Left colon (tissue), 2 donors: ENCODE measurements at regions not wholly inside any gene's neighbourhood (a gene's known extent, or its start where the extent isn't known, plus 50 kb on each side); places are given as distances from the start of the nearest gene placed in this dataset.

Source experiments
- ATAC-seq: fragments of 200-7000 bp; cut with Tn5 transposase; one replicate; pipeline ENCODE4 v1.9.1; 2020; ENCODE audit warnings: mild to moderate bottlenecking, moderate library complexity
- DNase-seq, 2 donors: peaks; one replicate each; pipeline ENCODE4 v3.0.0-alpha.2; 2020
- intact Hi-C, 2 donors: fragments of 100-400 bp; cut with DNase I in 1 of 2; cut with micrococcal nuclease in 1 of 2; formaldehyde crosslinking; loops; one replicate each; pipeline versions ENCODE4 v1.11.2 to v1.14.0; 2022; cut with DNase I, micrococcal nuclease
- donor health status: DM: no; HTN: no; CAD: no.
- donor health status: DM: yes; HTN: yes; CAD: no.

- ATAC-seq (no peak), DNase-seq (no peak)
- intact Hi-C loops: no loop called here
Measured at GRCh38 chr1:94656967-94657366, 115.4 kb upstream of the F3 start.

- intact Hi-C loops: no loop called here
- no peak for ATAC-seq
- no peak for DNase-seq
Measured at GRCh38 chr1:94654919-94655318, 113.4 kb upstream of the F3 start.

GRCh38 chr1:94654459-94654858, 112.9 kb upstream of the F3 start:
- intact Hi-C loops: no loop called here
- no peak for ATAC-seq

GRCh38 chr1:94654031-94654430, 112.5 kb upstream of the F3 start:
- no peak for DNase-seq
- intact Hi-C loops: no loop called here
- no peak for ATAC-seq

More at GRCh38 chr1:94654459-94654858, 112.9 kb upstream of the F3 start:
- DNase-seq: no peak

GRCh38 chr1:94653454-94653853, 111.9 kb upstream of the F3 start:
- DNase-seq (no peak), ATAC-seq (no peak)
- intact Hi-C loops: no loop called here

- intact Hi-C loops: no loop called here
- no peak for ATAC-seq
- DNase-seq: no peak
Measured at GRCh38 chr1:94651076-94651475, 109.5 kb upstream of the F3 start.

- ATAC-seq: no peak
- DNase-seq: no peak
- intact Hi-C loops: no loop called here
Measured at GRCh38 chr1:94650301-94650700, 108.7 kb upstream of the F3 start.

GRCh38 chr1:94648225-94649007, 106.9 kb upstream of the F3 start:
- ATAC-seq: peak; percentile 76
- intact Hi-C loops: no loop called here
- peak; percentile 37 to 68 for DNase-seq

GRCh38 chr1:94646786-94647555, 105.4 kb upstream of the F3 start:
- ATAC-seq (no peak), DNase-seq (no peak)
- intact Hi-C loops: no loop called here

- intact Hi-C loops: no loop called here
- ATAC-seq: no peak
- no peak for DNase-seq
Measured at GRCh38 chr1:94646141-94646643, 104.6 kb upstream of the F3 start.

GRCh38 chr1:94644352-94644751, 102.8 kb upstream of the F3 start:
- ATAC-seq (peak; percentile 56), DNase-seq (no peak)
- intact Hi-C loops: no loop called here

- no peak for DNase-seq
- ATAC-seq: peak; percentile 10
- intact Hi-C loops: no loop called here
Measured at GRCh38 chr1:94643819-94644218, 102.3 kb upstream of the F3 start.

- intact Hi-C loops: no loop called here
Measured at GRCh38 chr1:94642617-94643321, 101.2 kb upstream of the F3 start.

GRCh38 chr1:94641990-94642389, 100.4 kb upstream of the F3 start:
- intact Hi-C loops: no loop called here
- ATAC-seq (peak; percentile 81), DNase-seq (no peak)

More at GRCh38 chr1:94642617-94643321, 101.2 kb upstream of the F3 start:
- DNase-seq (no peak), ATAC-seq (no peak)

- no peak for DNase-seq
- ATAC-seq: no peak
- intact Hi-C loops: no loop called here
Measured at GRCh38 chr1:94640125-94640524, 98.6 kb upstream of the F3 start.

- DNase-seq: no peak
- intact Hi-C loops: no loop called here
- ATAC-seq: no peak
Measured at GRCh38 chr1:94637121-94637520, 95.6 kb upstream of the F3 start.

GRCh38 chr1:94636624-94637023, 95.1 kb upstream of the F3 start:
- ATAC-seq: peak; percentile 52
- DNase-seq: no peak
- intact Hi-C loops: no loop called here

GRCh38 chr1:94636100-94636499, 94.5 kb upstream of the F3 start:
- intact Hi-C loops: no loop called here
- ATAC-seq: no peak
- no peak for DNase-seq

GRCh38 chr1:94634977-94635416, 93.4 kb upstream of the F3 start:
- intact Hi-C loops: no loop called here
- DNase-seq (no peak), ATAC-seq (no peak)

GRCh38 chr1:94633051-94633450, 91.5 kb upstream of the F3 start:
- intact Hi-C loops: no loop called here
- ATAC-seq: no peak
- no peak for DNase-seq
